ENCODE measurements at regions not wholly inside any gene's neighbourhood (a gene's known extent, or its start where the extent isn't known, plus 50 kb on each side); places are given as distances from the start of the nearest gene placed in this dataset.

GRCh38 chr6:148225871-148226270 lies 116.8 kb upstream of the SASH1 start:
- no peak for DNase-seq

DNA sequence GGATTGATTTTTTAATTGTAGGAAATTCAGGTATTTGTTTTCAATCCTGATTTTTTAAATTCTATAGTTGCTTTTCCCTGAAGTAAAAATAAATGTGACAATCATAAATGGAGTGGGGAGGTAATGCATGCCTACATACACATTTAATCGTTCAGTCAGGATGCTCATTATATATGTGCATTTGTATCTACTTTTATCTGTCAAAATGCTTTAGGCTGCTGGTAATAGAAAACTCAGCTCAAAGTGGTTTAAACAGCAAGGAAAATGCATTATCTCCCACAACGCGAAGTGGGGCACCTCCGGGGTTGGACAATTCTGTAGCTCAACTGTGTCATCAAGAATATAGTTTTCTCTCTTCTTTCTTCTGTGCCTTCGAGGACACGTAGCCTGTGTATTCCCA lies 116.4 kb upstream of the SASH1 start:
- no peak for DNase-seq

GRCh38 chr6:148231572-148231971 lies 111.1 kb upstream of the SASH1 start:
- DNase-seq: no peak

GRCh38 chr6:148235446-148235845 lies 107.2 kb upstream of the SASH1 start:
- DNase-seq: no peak

DNA sequence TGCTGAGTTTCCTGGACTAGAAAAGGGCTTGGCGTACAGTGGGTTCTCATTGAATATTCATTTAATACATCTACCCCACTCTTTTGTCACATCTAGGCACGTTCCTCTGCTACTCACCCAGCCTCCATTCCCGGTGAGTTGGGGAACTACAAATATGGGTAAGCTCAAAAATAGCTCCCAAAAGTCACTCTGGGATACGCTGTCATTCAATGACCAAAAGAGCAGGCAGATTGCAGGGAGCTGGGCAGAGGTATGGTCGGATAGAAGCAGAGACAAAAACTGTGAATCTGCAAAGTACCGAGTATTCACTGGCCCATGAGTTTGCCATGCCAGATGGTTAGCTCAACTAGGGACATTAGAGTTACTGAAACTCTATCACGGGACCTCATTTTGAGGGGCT lies 103.9 kb upstream of the SASH1 start:
- no peak for DNase-seq

GRCh38 chr6:148239215-148239614 lies 103.4 kb upstream of the SASH1 start:
- DNase-seq: no peak

GRCh38 chr6:148239801-148240460 lies 102.7 kb upstream of the SASH1 start:
- DNase-seq: no peak

- no peak for DNase-seq
Measured at GRCh38 chr6:148240461-148240840, 102.2 kb upstream of the SASH1 start.

DNA sequence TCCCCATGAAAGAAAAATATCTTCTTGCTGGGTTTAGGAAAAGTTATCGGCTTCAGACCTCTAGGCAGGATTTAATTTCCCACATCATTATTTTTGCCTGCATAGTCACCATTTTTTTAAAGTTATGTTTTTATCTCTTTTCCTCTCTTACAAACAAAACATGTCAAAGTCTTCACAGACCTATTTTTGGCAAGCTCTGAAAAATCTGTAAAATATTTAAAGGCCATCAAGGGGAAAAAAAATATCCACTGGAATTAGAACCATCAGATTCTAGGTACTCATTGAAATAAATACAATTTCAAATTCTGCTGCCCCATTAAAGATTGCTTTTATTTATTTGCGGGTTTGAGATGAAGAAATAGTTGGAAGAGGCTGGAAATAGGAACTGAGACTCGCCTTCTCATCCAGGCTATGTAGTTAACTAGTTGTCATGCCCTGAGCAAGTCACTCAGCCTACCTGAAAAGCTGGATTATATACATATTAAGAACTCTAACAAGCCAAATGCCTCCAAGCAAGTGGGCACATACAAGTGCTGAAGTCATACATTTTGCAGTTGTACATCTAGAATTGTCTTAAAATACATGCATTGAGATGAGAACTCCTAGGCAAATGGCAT lies 101.7 kb upstream of the SASH1 start:
- no peak for DNase-seq

- DNase-seq: no peak
Measured at GRCh38 chr6:148242180-148242579, 100.5 kb upstream of the SASH1 start.

DNA sequence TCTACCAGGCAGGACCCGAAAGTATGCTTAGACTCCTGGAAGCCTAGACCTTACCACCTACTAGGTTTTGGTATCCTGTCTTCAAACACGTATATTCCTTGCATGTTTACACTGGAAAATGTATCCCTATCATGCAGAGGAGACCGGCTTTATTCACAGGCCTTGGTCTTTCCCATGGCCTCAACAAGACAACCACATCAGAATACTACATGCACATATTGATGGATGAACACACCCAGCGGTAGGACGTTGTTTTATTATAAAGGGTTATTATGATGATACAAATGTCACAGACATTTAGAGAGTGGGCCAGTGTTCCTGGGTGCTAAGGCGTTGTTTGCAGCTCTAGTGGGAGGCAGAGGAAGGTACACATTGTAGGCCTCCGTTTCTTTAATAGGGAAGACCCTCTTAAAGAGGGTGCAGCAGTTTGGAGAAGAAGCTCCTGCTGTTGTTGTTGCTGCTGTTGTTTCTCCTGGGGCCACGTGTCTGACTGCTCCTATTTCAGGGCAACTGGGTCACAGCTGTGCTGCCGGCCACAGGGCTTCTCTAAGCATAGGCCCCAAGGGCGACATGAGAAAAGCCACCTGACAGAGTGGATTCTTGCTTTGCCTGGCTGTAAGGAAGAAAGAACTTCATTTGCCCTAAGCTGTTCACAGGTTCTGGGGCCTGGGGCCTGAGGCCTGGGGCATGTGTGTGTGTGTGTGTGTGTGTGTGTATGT lies 98.3 kb upstream of the SASH1 start:
- no peak for DNase-seq

- DNase-seq: no peak
Measured at GRCh38 chr6:148247386-148248063, 95.1 kb upstream of the SASH1 start.

DNA sequence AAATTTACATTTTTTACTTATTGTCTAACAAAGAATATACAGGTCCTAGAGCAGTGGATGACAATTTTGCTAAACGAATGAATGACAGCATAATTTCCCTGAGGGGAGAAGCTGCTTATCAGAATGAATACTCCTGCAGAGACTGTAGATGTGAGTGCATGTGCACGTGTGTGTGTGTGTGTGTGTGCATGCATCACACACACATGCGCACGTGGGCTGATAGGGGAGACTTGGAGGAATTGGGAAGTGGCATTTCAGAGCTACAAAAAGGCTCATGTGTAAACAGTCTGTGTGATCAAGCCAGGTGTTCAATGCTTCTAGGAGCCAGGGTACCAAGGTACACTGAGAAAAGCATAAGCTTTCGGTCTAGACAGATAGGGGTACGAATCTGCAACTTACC lies 93.5 kb upstream of the SASH1 start:
- no peak for DNase-seq

DNA sequence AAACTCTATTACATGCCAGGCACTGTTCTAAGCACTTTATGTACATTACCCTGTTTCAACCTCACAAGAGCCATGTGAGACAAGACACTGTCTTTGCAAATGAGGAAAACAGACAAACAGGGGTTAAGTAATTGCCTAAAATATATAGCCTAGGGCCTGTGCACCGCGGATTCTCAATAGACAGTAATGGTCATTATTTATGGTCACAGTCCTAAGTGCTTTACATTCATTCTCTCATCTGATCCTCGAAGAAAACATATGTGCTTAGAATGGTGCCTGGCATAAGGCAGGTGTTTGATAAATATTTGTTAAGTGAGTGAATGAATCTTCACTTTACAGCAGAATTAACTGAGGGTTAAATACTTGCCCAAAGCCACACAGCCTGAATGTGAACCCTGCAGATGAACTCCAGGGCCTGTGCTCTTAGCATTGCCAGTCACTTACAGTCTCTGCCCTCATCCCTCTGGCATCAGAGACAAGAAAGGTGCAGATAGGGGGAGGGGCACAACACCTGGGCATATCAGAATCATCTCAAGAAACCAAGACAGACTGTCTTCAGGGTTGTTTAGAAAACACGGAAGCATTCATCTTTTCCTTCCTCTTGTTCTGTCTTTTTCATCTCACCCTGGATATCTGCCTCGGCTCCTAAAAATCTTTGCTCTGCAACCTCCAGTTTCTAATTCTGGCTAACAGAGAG lies 92.8 kb upstream of the SASH1 start:
- no peak for DNase-seq

- DNase-seq: no peak
Measured at GRCh38 chr6:148250975-148251685, 91.5 kb upstream of the SASH1 start.

GRCh38 chr6:148251891-148252290 lies 90.7 kb upstream of the SASH1 start:
- DNase-seq: no peak

DNA sequence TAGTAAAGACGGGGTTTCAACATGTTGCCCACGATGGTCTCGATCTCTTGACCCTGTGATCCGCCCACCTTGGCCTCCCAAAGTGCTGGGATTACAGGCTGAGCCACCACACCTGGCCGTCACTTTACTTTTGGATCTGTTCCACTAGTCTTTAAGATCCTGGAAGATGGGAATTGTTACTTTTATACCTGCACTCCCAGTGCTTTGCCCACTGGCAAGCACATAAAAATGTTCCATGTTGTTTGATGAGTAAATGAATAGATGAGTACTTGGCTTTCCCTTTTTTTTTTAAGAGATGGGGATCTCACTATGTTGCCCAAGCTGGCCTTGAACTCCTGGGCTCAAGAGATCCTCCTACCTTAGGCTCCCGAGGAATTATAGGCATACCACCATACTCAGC lies 84.8 kb upstream of the SASH1 start:
- no peak for DNase-seq

DNA sequence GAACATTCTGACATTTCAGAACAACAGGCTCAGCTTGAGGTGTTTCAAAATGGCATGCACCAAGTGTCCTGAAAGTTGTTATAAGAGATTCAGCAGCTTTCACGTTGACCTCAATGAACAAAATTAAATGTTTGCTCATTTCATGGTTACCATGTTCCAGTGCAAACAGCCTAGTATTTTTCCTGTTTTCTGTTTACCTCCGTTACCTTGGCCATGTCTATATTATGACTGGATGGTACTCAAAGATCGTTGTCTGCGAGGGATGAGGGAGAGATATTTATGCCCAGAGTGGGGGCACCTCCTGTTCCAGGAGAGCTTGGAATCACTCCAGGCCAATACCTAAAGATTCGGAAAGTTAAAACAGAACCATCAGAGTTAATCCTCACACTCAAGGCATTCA lies 83.8 kb upstream of the SASH1 start:
- no peak for DNase-seq

GRCh38 chr6:148261470-148261869 lies 81.2 kb upstream of the SASH1 start:
- DNase-seq: no peak

DNA sequence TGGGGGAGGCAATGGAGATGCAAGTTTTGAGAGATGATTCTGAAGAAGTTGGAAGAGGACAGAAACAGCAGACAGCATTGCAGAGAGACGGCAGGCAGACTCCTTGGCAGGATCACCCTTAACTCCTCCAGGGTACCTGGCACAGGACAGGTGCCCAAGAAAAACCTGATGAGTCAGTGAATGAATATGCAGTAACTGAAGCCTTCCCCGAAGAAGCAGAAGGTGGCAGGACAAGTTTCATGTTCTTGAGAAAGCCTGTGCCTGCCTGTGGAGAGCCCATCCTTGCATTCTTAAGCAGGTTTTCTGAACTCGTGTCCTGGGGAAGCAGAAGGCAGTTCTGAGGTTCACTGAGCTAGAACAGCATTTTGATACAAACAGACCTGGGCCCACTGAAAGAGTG lies 79.6 kb upstream of the SASH1 start:
- no peak for DNase-seq

DNA sequence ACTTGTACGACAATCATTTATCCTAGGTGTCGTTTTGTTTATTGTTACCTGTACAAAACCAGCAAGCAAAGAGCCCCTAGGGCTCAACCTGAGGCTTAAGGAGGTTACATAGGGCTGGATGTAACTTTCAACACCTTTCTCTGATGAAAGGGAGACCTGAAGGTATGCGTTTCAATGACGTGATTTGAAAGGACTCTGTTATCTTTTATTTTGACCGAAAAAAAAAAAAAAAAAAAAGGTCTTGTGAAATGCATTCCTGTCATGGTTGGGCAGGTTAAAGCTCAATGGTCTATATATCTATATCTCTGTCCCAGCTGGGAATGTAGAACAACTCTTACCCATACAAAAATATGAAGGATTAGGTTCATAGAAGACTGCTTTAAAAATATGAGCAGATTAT lies 78.7 kb upstream of the SASH1 start:
- DNase-seq: no peak

DNA sequence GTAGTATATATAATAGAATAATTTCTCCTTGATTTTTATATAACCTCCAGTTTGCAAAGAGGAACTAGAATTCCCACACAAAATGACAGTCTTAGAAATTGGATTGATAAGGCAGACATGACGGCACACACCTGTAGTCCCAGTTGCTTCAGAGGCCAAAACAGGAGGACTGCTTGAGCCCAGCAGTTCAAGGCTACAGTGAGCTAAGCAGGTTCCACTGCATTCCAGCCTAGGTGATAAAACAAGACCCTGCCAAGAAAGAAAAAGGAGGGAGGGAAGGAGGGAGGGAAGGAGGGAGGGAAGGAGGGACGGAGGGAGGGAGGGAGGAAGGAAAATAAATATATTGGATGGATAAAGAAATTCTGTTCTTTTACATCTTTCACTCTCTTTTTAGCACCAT lies 77.6 kb upstream of the SASH1 start:
- no peak for DNase-seq

DNA sequence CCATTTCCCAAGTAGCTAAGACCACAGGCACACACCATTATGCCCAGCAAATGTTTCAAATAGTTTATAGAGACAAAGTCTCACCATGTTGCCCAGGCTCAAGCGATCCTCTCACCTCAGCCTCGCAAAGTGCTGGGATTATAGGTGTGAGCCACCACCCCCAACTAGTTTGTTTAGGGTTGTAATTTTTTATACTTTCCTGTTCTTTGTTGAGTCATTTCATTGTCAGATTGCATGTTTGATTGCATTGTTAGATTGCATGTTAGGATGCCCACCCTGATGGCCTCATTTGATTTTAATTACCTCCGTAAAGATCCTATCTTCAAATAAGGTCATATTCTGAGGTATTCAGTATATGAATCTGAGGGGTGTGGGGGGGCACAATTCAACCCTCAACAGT lies 73.3 kb upstream of the SASH1 start:
- no peak for DNase-seq
